GM23338 (cell line): ENCODE measurements at regions not wholly inside any gene's neighbourhood (a gene's known extent, or its start where the extent isn't known, plus 50 kb on each side); places are given as distances from the start of the nearest gene placed in this dataset.

Experiments
- ATAC-seq: fragments of 200-7000 bp; cut with Tn5 transposase; 3 replicates; pipeline ENCODE4 v1.9.1; 2020
- DNase-seq: peaks from one replicate; pipeline ENCODE4 v3.0.0-alpha.2; 2015; ENCODE audit warnings: low spot score
- H2AFZ ChIP-seq: fragments of 200-600 bp; sonication (generic); 2 replicates; pipeline ENCODE4 v1.8.0; 2016; ENCODE audit warnings: antibody characterized with exemption, mild to moderate bottlenecking, moderate library complexity
- H3F3A ChIP-seq: fragments of 200-600 bp; sonication (generic); replicated peaks from 2 replicates; pipeline ENCODE4 v1.8.0; 2017; ENCODE audit warnings: antibody characterized with exemption, mixed run types, low read depth
- H3K27ac ChIP-seq: fragments of 200-600 bp; sonication (generic); 2 replicates; pipeline ENCODE4 v1.6.1; 2016; ENCODE audit warnings: low read depth
- H3K27me3 ChIP-seq: fragments of 200-600 bp; sonication (generic); 2 replicates; pipeline ENCODE4 v1.8.0; 2016; ENCODE audit warnings: mild to moderate bottlenecking, mixed run types, moderate library complexity; ENCODE audit not compliant: insufficient read depth
- H3K36me3 ChIP-seq: fragments of 200-600 bp; sonication (generic); 2 replicates; pipeline ENCODE4 v1.8.0; 2016; ENCODE audit warnings: mild to moderate bottlenecking; ENCODE audit not compliant: insufficient read depth
- H3K4me1 ChIP-seq: fragments of 200-600 bp; sonication (generic); 2 replicates; pipeline ENCODE4 v1.8.0; 2016; ENCODE audit warnings: mild to moderate bottlenecking, moderate library complexity; ENCODE audit not compliant: insufficient read depth
- H3K4me2 ChIP-seq: fragments of 200-600 bp; sonication (generic); 2 replicates; pipeline ENCODE4 v1.7.1; 2017; ENCODE audit warnings: mixed run types
- H3K4me3 ChIP-seq: fragments of 200-600 bp; sonication (generic); 2 replicates; pipeline ENCODE4 v1.6.1; 2016; ENCODE audit warnings: mixed run types
- H3K79me2 ChIP-seq: fragments of 200-600 bp; sonication (generic); replicated peaks from 2 replicates; pipeline ENCODE4 v1.8.0; 2017; ENCODE audit warnings: mild to moderate bottlenecking; ENCODE audit not compliant: insufficient read depth
- H3K9me2 ChIP-seq: fragments of 200-600 bp; sonication (generic); 2 replicates; pipeline ENCODE4 v1.8.0; 2017; ENCODE audit not compliant: insufficient read depth
- H4K20me1 ChIP-seq: fragments of 200-600 bp; sonication (generic); replicated peaks from 2 replicates; pipeline ENCODE4 v1.8.0; 2017; ENCODE audit warnings: mild to moderate bottlenecking; ENCODE audit not compliant: insufficient read depth
- H3K27ac Mint-ChIP-seq: 2 replicates; pipeline ENCODE4 v1.8.0; 2020; ENCODE audit warnings: inconsistent platforms, mild to moderate bottlenecking, moderate library complexity, mixed read lengths
- H3K27me3 Mint-ChIP-seq: 3 replicates; pipeline ENCODE4 v1.8.0; 2022; ENCODE audit warnings: low read depth, mild to moderate bottlenecking, moderate library complexity, mixed read lengths, inconsistent platforms; ENCODE audit not compliant: insufficient read depth, poor library complexity
- H3K36me3 Mint-ChIP-seq: 3 replicates; pipeline ENCODE4 v1.8.0; 2021; ENCODE audit warnings: low read depth, mild to moderate bottlenecking, inconsistent platforms, moderate library complexity, mixed read lengths
- H3K4me1 Mint-ChIP-seq: 3 replicates; pipeline ENCODE4 v1.8.0; 2020; ENCODE audit warnings: mild to moderate bottlenecking, inconsistent platforms, mixed read lengths
- H3K4me3 Mint-ChIP-seq: 3 replicates; pipeline ENCODE4 v1.8.0; 2021; ENCODE audit warnings: moderate library complexity, mild to moderate bottlenecking, inconsistent platforms, mixed read lengths
- H3K9me3 Mint-ChIP-seq: 3 replicates; pipeline ENCODE4 v1.8.0; 2020; ENCODE audit warnings: moderate library complexity, mild to moderate bottlenecking, inconsistent platforms, mixed read lengths
- CREB1 ChIP-seq: fragments of 250-450 bp; sonication (Bioruptor Pico); IDR thresholded peaks from 2 replicates; pipeline ENCODE4 v1.5.0; 2020; ENCODE audit warnings: low read depth, mild to moderate bottlenecking, moderate library complexity
- EZH2 ChIP-seq: fragments of 200-600 bp; sonication (generic); IDR thresholded peaks from one replicate; pipeline ENCODE4 v1.8.0; 2017; ENCODE audit warnings: antibody characterized with exemption, mild to moderate bottlenecking, low read depth; ENCODE audit not compliant: unreplicated experiment
- EZH2phosphoT487 ChIP-seq: fragments of 200-600 bp; sonication (generic); IDR thresholded peaks from one replicate; pipeline ENCODE4 v1.8.1; 2018; ENCODE audit warnings: antibody characterized with exemption; ENCODE audit not compliant: unreplicated experiment
- JUNB ChIP-seq: IDR thresholded peaks from one replicate; pipeline ENCODE4 v1.6.1; 2016; ENCODE audit warnings: antibody characterized with exemption; ENCODE audit not compliant: unreplicated experiment
- NANOG ChIP-seq: IDR thresholded peaks from 2 replicates; pipeline ENCODE4 v1.6.1; 2016; ENCODE audit warnings: antibody characterized with exemption, borderline replicate concordance
- POLR2AphosphoS5 ChIP-seq: IDR thresholded peaks from 2 replicates; pipeline ENCODE4 v1.6.1; 2016; ENCODE audit warnings: antibody characterized with exemption, low read depth
- STAT1 ChIP-seq: IDR thresholded peaks from one replicate; pipeline ENCODE4 v1.6.1; 2016; ENCODE audit warnings: antibody characterized with exemption; ENCODE audit not compliant: unreplicated experiment
- ZNF114 ChIP-seq: fragments of 250-450 bp; sonication (Bioruptor Pico); IDR thresholded peaks from 2 replicates; pipeline ENCODE4 v1.5.0; 2020; ENCODE audit warnings: mild to moderate bottlenecking, moderate library complexity
- ZNF331 ChIP-seq: fragments of 250-450 bp; sonication (Bioruptor Pico); IDR thresholded peaks from 2 replicates; pipeline ENCODE4 v1.5.0; 2020; ENCODE audit warnings: low read depth, mild to moderate bottlenecking, moderate library complexity
- TF ChIP-seq, protein P1 (sequence below): fragments of 250-450 bp; sonication (Bioruptor Pico); IDR thresholded peaks from 2 replicates; pipeline ENCODE4 v1.5.0; 2020; ENCODE audit warnings: mild to moderate bottlenecking, moderate library complexity

DNA sequence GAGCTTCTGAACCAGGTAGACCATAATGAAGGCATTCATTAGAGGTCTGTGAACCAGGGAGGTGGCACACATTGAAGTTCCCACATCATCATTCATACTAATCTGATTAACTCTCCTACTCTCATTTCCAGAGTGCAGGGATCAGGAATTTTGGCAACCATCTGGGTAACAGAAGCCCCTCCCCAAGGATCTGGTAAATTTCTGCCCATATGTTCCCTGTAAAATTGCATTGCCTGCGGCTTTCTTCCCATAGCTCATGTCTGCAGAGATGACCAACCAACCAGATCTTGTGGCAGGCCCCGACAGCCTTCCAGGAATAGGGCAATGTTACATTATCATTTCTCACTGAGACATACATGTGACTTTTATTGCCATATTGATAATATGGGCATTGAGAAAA lies 111.4 kb upstream of the CHL1 start (continued):
- TF ChIP-seq, protein P1, sequence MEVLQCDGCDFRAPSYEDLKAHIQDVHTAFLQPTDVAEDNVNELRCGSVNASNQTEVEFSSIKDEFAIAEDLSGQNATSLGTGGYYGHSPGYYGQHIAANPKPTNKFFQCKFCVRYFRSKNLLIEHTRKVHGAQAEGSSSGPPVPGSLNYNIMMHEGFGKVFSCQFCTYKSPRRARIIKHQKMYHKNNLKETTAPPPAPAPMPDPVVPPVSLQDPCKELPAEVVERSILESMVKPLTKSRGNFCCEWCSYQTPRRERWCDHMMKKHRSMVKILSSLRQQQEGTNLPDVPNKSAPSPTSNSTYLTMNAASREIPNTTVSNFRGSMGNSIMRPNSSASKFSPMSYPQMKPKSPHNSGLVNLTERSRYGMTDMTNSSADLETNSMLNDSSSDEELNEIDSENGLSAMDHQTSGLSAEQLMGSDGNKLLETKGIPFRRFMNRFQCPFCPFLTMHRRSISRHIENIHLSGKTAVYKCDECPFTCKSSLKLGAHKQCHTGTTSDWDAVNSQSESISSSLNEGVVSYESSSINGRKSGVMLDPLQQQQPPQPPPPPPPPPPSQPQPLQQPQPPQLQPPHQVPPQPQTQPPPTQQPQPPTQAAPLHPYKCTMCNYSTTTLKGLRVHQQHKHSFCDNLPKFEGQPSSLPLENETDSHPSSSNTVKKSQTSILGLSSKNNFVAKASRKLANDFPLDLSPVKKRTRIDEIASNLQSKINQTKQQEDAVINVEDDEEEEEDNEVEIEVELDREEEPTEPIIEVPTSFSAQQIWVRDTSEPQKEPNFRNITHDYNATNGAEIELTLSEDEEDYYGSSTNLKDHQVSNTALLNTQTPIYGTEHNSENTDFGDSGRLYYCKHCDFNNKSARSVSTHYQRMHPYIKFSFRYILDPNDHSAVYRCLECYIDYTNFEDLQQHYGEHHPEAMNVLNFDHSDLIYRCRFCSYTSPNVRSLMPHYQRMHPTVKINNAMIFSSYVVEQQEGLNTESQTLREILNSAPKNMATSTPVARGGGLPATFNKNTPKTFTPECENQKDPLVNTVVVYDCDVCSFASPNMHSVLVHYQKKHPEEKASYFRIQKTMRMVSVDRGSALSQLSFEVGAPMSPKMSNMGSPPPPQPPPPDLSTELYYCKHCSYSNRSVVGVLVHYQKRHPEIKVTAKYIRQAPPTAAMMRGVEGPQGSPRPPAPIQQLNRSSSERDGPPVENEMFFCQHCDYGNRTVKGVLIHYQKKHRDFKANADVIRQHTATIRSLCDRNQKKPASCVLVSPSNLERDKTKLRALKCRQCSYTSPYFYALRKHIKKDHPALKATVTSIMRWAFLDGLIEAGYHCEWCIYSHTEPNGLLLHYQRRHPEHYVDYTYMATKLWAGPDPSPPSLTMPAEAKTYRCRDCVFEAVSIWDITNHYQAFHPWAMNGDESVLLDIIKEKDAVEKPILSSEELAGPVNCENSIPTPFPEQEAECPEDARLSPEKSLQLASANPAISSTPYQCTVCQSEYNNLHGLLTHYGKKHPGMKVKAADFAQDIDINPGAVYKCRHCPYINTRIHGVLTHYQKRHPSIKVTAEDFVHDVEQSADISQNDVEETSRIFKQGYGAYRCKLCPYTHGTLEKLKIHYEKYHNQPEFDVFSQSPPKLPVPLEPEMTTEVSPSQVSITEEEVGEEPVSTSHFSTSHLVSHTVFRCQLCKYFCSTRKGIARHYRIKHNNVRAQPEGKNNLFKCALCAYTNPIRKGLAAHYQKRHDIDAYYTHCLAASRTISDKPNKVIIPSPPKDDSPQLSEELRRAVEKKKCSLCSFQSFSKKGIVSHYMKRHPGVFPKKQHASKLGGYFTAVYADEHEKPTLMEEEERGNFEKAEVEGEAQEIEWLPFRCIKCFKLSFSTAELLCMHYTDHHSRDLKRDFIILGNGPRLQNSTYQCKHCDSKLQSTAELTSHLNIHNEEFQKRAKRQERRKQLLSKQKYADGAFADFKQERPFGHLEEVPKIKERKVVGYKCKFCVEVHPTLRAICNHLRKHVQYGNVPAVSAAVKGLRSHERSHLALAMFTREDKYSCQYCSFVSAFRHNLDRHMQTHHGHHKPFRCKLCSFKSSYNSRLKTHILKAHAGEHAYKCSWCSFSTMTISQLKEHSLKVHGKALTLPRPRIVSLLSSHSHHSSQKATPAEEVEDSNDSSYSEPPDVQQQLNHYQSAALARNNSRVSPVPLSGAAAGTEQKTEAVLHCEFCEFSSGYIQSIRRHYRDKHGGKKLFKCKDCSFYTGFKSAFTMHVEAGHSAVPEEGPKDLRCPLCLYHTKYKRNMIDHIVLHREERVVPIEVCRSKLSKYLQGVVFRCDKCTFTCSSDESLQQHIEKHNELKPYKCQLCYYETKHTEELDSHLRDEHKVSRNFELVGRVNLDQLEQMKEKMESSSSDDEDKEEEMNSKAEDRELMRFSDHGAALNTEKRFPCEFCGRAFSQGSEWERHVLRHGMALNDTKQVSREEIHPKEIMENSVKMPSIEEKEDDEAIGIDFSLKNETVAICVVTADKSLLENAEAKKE, result no peak
- no peak for TF ChIP-seq STAT1
- TF ChIP-seq JUNB, result no peak

DNA sequence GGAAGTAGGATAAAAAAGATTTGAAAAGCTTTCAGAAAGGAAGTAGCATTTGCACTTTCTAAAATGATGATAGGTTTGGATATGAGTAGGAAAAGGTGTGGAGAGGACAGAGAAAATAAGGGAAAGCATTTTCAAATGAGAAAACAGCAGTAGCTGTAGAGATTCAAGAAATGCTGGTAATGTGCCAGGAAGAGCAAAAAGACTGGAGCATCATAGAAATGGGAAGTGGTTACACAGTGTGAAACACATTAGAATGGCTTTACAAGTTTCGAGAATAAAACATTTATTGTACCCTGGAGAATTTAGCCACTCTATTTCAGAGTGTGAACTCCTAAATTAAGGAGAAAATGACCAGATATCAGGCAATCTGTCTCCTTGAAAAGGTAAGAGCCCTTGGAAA lies 108.3 kb upstream of the CHL1 start:
- Histone ChIP-seq H3K9me2 (no peaks in the 10 kb centered on the region), H3F3A (no peaks in the 10 kb centered on the region), H3K79me2 (no peaks in the 10 kb centered on the region), H2AFZ (peak overlapping the region; percentile 63; the same call in 1 of the 2 replicates), H3K36me3 (no peaks in the 10 kb centered on the region), H3K4me1 (no peaks in the 10 kb centered on the region), H3K4me2 (no peak overlapping the region), H3K4me3 (no peak overlapping the region), H3K27me3 (no peaks in the 10 kb centered on the region), H4K20me1 (no peaks in the 10 kb centered on the region), H3K27ac (no peak overlapping the region)
- no peak for DNase-seq
- Mint-ChIP-seq H3K4me3 (no peak overlapping the region), H3K27me3 (no peaks in the 10 kb centered on the region), H3K4me1 (no peaks in the 10 kb centered on the region), H3K9me3 (peaks cover 94% of the 10 kb centered on the region), H3K36me3 (peaks cover 25% of the 10 kb centered on the region; the same call in 2 of the 3 replicates), H3K27ac (no peak overlapping the region)
- no peak for ATAC-seq
- TF ChIP-seq ZNF114 (CRISPR knock-in tag) (no peak), EZH2 (no peak), EZH2phosphoT487 (no peak), STAT1 (no peak), POLR2AphosphoS5 (no peak), CREB1 (CRISPR knock-in tag) (no peak), NANOG (no peak), ZNF331 (CRISPR knock-in tag) (no peak)
- TF ChIP-seq, protein P1, result no peak
